Panc1 (cell line): ENCODE measurements at regions not wholly inside any gene's neighbourhood (a gene's known extent, or its start where the extent isn't known, plus 50 kb on each side); places are given as distances from the start of the nearest gene placed in this dataset.

ENCODE experiments used
- ATAC-seq: fragments of 200-7000 bp; cut with Tn5 transposase; 2 replicates; pipeline ENCODE4 v1.9.1; 2020; ENCODE audit warnings: mild to moderate bottlenecking, moderate library complexity
- BruUV-seq: library from RNA; stranded (reverse); fragments of 400-500 nt; replicated peaks from 2 replicates; lab custom pipeline; 2021; lab: Mats Ljungman, UMichigan
- CTCF ChIA-PET: fragments of 300-600 bp; sonication (Branson Sonifier 250); formaldehyde crosslinking; loops from one replicate; lab custom pipeline; 2022; ENCODE audit warnings: antibody characterized with exemption; lab: Charles Lee
- POLR2A ChIA-PET: fragments of 300-600 bp; sonication (Branson Sonifier 250); formaldehyde crosslinking; loops from one replicate; lab custom pipeline; 2022; ENCODE audit warnings: antibody characterized with exemption; lab: Charles Lee
- DNase-seq: peaks from one replicate; pipeline ENCODE4 v3.0.0-alpha.2; 2010; ENCODE audit warnings: low read depth, low spot score
- H3K27ac ChIP-seq: 2 replicates; pipeline ENCODE4 v1.5.1; 2011; ENCODE audit warnings: mild to moderate bottlenecking, low read length, inconsistent platforms
- H3K27me3 ChIP-seq: fragments of 200-500 bp; sonication (Bioruptor generic); 2 replicates; pipeline ENCODE4 v1.6.0; 2014; ENCODE audit warnings: low read length, inconsistent platforms; ENCODE audit not compliant: control insufficient read depth, insufficient read depth
- H3K36me3 ChIP-seq: fragments of 200-500 bp; sonication (Bioruptor generic); 2 replicates; pipeline ENCODE4 v1.5.1; 2014; ENCODE audit warnings: inconsistent platforms, mild to moderate bottlenecking, low read length, moderate library complexity; ENCODE audit not compliant: control insufficient read depth, insufficient read depth
- H3K4me1 ChIP-seq: 2 replicates; pipeline ENCODE4 v1.5.1; 2011; ENCODE audit warnings: inconsistent platforms, mild to moderate bottlenecking, low read length, moderate library complexity; ENCODE audit not compliant: control insufficient read depth, insufficient read depth
- H3K4me3 ChIP-seq, 2 experiments: 2 replicates each; pipeline ENCODE4 v1.5.1; 2011 to 2012; ENCODE audit warnings: low read depth in 2 of 2, low read length in 2 of 2, mild to moderate bottlenecking in 2 of 2, inconsistent platforms in 1 of 2, moderate library complexity in 1 of 2
- H3K9me3 ChIP-seq: fragments of 200-500 bp; sonication (Bioruptor generic); 2 replicates; pipeline ENCODE4 v1.5.1; 2014; ENCODE audit warnings: low read depth, mild to moderate bottlenecking, inconsistent platforms, low read length, moderate library complexity; ENCODE audit not compliant: control insufficient read depth, insufficient read depth
- POLR2AphosphoS5 ChIP-seq: IDR thresholded peaks from 2 replicates; pipeline ENCODE4 v1.6.1; 2012; ENCODE audit warnings: mild to moderate bottlenecking, low read depth, low read length, moderate library complexity
- SIN3A ChIP-seq: IDR thresholded peaks from 2 replicates; pipeline ENCODE4 v1.6.1; 2012; ENCODE audit warnings: low read depth, mild to moderate bottlenecking, low read length, moderate library complexity, borderline replicate concordance; ENCODE audit not compliant: insufficient read depth
- TCF7L2 ChIP-seq: IDR thresholded peaks from 2 replicates; pipeline ENCODE4 v1.6.1; 2011; ENCODE audit warnings: mild to moderate bottlenecking, low read depth, low read length, inconsistent platforms
- in situ Hi-C: cut with HindIII; loops from 2 replicates; pipeline ENCODE4 v1.10.0; 2016; ENCODE audit warnings: low sequenced_read_pairs, low pct_unique_long_range_greater_than_20kb
- intact Hi-C: fragments of 100-400 bp; cut with micrococcal nuclease; formaldehyde crosslinking; loops from one replicate; pipeline ENCODE4 v1.10.0; 2022; ENCODE audit not compliant: unreplicated experiment
- TF ChIP-seq, protein P1 (sequence below): fragments of 450-650 bp; IDR thresholded peaks from 2 replicates; pipeline ENCODE4 v1.5.1; 2017; ENCODE audit warnings: mild to moderate bottlenecking
- TF ChIP-seq, protein P2 (sequence below), 2 experiments: IDR thresholded peaks; 2 replicates each; pipeline ENCODE4 v1.6.1; 2011 to 2012; ENCODE audit warnings: low read depth in 2 of 2, control low read depth in 1 of 2, low read length in 1 of 2, mild to moderate bottlenecking in 1 of 2, moderate library complexity in 1 of 2; ENCODE audit not compliant: insufficient read depth in 1 of 2

DNA sequence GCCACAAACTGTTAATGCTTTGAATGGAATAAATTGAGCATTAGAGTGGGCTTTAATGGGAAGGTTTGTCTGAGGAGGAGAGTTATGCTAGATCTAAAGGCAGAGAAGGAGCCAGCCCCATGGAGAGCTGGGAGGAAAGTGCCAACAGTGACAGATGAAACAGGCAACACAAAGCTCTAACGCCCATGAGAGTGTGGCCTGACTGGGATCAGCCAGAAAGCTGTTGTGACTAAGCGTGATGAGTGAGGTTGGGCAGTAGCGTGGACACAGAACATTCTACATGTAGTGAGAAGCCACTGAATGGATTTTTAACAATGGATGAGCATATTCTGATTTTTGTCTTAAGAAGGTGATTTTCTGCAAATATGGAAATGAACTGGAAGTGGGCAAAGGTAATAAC is 185.3 kb upstream of the SIX2 start:
- Histone ChIP-seq H3K9me3 (no peaks in the 10 kb centered on the region), H3K4me3 (no peak overlapping the region), H3K27me3 (peaks cover 3% of the 10 kb centered on the region), H3K36me3 (no peaks in the 10 kb centered on the region), H3K4me1 (no peaks in the 10 kb centered on the region), H3K27ac (no peak overlapping the region)
- DNase-seq (no peak), ATAC-seq (no peak)
- no TSS peak for BruUV-seq
- TF ChIP-seq POLR2AphosphoS5 (no peak), SIN3A (no peak), TCF7L2 (no peak)
- TF ChIP-seq, protein P1, sequence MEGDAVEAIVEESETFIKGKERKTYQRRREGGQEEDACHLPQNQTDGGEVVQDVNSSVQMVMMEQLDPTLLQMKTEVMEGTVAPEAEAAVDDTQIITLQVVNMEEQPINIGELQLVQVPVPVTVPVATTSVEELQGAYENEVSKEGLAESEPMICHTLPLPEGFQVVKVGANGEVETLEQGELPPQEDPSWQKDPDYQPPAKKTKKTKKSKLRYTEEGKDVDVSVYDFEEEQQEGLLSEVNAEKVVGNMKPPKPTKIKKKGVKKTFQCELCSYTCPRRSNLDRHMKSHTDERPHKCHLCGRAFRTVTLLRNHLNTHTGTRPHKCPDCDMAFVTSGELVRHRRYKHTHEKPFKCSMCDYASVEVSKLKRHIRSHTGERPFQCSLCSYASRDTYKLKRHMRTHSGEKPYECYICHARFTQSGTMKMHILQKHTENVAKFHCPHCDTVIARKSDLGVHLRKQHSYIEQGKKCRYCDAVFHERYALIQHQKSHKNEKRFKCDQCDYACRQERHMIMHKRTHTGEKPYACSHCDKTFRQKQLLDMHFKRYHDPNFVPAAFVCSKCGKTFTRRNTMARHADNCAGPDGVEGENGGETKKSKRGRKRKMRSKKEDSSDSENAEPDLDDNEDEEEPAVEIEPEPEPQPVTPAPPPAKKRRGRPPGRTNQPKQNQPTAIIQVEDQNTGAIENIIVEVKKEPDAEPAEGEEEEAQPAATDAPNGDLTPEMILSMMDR, result no peak
- TF ChIP-seq, protein P2, sequence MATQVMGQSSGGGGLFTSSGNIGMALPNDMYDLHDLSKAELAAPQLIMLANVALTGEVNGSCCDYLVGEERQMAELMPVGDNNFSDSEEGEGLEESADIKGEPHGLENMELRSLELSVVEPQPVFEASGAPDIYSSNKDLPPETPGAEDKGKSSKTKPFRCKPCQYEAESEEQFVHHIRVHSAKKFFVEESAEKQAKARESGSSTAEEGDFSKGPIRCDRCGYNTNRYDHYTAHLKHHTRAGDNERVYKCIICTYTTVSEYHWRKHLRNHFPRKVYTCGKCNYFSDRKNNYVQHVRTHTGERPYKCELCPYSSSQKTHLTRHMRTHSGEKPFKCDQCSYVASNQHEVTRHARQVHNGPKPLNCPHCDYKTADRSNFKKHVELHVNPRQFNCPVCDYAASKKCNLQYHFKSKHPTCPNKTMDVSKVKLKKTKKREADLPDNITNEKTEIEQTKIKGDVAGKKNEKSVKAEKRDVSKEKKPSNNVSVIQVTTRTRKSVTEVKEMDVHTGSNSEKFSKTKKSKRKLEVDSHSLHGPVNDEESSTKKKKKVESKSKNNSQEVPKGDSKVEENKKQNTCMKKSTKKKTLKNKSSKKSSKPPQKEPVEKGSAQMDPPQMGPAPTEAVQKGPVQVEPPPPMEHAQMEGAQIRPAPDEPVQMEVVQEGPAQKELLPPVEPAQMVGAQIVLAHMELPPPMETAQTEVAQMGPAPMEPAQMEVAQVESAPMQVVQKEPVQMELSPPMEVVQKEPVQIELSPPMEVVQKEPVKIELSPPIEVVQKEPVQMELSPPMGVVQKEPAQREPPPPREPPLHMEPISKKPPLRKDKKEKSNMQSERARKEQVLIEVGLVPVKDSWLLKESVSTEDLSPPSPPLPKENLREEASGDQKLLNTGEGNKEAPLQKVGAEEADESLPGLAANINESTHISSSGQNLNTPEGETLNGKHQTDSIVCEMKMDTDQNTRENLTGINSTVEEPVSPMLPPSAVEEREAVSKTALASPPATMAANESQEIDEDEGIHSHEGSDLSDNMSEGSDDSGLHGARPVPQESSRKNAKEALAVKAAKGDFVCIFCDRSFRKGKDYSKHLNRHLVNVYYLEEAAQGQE (IDR thresholded peaks at IDR 0.05; ENCODE audit: insufficient read depth in 1 of 2, low read depth in 2 of 2, low read length in 1 of 2), result no peak
- intact Hi-C loops (no loop called here), in situ Hi-C loops (no loop called here)
- ChIA-PET CTCF (no interaction called here), POLR2A (no interaction called here)

DNA sequence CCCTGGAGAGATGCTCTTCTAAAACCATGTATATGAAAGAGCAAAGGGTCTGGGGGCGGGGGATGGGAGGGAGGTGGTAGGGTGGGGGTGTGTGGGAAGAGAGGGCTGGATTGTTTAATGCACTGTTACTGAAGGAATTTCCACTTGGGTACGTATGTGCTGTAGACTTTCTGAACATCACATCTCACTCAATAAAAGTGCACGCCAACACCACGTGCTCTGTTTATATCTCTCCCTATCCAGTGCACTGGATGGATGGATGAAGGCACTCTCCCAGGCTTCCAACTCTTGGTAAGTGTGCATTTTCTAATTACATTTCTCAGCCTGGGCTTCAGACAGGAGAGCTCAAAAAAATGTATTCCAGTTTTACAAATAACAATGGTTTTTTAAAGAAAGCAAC is 184.3 kb upstream of the SIX2 start:
- H3K36me3 ChIP-seq, result no peaks in the 10 kb centered on the region
- BruUV-seq, result no TSS peak
- ChIA-PET CTCF (no interaction called here), POLR2A (no interaction called here)
- in situ Hi-C loops, result no loop called here
- DNase-seq (no peak), ATAC-seq (no peak)
- TF ChIP-seq, protein P1, result no peak
- no peak for TF ChIP-seq SIN3A
- no peak overlapping the region for H3K4me3 ChIP-seq
- intact Hi-C loops, result no loop called here
- no peaks in the 10 kb centered on the region for H3K4me1 ChIP-seq
- H3K9me3 ChIP-seq, result no peaks in the 10 kb centered on the region
- peaks cover 5% of the 10 kb centered on the region for H3K27me3 ChIP-seq
- H3K27ac ChIP-seq, result no peak overlapping the region
